ENCODE measurements at regions not wholly inside any gene's neighbourhood (a gene's known extent, or its start where the extent isn't known, plus 50 kb on each side); places are given as distances from the start of the nearest gene placed in this dataset.
"Not testable (repeated sequence)": the region's sequence is repeated elsewhere in the genome, so short reads cannot be mapped to it uniquely, and the experiment has no call there.

GRCh38 chr7:9075774-9076173 is 642.4 kb downstream of the NXPH1 start:
- not testable (repeated sequence) for DNase-seq

DNA sequence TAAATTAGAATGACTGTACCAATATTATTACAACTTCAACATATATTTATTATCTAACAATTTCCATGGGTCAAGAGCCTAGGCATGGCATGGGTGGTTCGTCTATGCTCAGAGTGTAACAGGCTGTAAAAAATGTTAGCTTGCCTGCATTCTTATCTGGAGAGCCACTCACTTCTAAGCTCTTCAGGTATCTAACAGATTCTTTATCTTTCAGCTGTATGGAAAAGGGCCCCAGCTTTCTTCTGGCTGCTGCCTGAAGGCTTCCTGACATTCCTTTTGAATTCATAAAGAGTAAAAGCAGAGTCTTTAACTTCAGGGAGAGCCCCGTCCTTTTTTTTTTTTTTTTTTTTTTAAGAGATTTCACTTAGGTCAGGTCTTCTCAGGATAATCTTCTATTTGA is 648.8 kb downstream of the NXPH1 start:
- no peak for DNase-seq

DNA sequence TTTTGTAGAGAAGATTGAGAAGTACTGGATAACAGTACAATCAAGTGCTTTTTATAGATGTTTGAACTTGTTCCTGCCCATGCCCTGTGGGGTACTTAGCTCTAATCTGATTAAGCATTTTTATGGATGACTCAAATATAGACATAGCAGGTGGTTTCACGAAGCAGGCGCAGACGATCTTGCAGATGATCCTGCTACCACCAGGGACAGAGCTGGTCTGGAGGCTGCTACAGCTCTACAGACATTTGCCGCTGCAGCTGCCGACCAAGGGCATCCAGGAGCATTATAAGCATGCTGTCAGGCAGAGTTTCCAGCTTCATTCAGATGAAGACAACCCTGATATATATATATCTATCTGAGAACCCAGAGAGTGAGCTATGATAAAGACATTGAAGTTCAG is 650.4 kb downstream of the NXPH1 start:
- DNase-seq = peak in 1 of 5 experiments; percentile 3

- DNase-seq = no peak
These were observed 657.9 kb downstream of the NXPH1 start for GRCh38 chr7:9091282-9091681.

DNA sequence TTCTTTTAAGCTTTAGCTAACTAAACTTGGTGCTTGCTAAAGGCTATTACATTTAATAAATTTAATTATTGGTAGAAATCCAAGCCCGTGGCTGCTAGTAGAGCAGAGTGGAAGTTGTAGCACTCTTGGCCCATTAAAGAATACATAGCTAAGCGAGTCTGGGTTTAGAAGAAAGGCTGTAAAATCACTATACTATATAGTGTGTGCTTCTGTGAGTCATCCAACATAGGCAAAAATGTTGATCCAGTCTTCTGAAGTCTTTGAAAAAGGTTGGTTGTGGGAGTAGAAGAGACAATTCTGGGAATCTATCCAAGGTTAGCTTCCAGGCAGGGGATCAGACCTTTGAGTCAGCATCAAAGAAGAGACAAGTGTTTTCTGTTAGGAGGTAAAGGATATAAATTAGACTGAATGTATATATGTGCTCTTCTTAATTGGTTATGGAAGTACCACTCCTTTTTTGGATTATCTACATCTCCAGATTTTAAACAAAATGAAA is 664.2 kb downstream of the NXPH1 start:
- no peak for DNase-seq

DNA sequence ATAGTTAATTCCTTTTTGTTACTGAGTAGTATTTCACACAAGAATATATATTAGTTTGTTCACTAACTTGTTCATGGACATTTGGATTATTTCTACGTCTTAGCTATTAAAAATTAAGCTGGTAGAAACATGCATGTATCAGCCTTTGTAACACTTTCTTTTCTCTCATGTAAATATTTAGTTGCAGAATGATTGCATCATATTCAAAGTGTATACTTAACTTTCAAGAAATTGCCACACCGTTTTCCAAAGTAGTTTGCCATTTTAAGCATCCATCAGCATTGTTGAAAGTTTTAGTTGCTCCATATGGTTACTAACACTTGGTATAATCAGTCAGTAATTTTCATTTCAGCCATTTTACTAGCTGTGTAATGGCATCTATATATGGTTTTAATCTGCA is 666.9 kb downstream of the NXPH1 start:
- no peak for DNase-seq

GRCh38 chr7:9102846-9103245 is 669.4 kb downstream of the NXPH1 start:
- no peak for DNase-seq

GRCh38 chr7:9106747-9107146 is 673.3 kb downstream of the NXPH1 start:
- DNase-seq = no peak

GRCh38 chr7:9120331-9120730 is 686.9 kb downstream of the NXPH1 start:
- no peak for DNase-seq

GRCh38 chr7:9124320-9124719 is 690.9 kb downstream of the NXPH1 start:
- DNase-seq = no peak

DNA sequence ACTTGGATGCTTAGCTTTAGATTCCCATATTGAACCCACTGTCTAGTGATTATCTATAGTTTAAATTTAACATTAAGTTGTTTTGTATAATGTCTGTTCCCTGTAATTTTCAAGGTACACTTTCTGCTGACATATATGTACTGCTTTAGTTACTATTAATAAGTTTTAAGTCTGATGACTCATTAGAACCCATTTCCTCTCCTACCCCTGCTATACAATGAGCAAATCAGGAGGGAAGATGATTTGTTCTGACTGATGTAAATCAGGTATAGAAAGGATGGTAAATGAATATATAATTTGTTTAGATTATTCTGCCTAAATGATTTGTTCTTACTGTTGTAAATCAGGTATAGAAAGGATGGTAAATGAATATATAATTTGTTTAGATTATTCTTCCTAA is 691.8 kb downstream of the NXPH1 start:
- DNase-seq = no peak

GRCh38 chr7:9127901-9128300 is 694.5 kb downstream of the NXPH1 start:
- DNase-seq = no peak

DNA sequence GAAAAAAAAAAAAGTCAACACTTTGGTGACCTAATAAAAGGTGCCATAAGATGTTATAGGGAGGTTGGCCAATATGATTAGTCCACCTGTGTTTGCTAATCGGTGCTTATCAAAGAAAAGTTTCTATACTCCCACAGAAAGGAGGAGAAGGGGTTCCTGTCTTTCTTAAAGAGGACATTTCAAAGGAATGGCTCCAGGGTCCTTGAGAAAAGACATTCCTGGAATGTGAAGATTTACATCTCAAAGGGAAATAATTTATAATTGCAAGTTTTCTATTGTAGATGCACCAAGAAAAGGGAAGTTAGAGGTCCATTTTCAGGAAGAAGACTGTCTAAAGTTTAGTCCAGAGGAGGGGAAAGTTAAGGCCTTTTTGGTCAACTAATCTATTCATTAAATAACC is 715.3 kb downstream of the NXPH1 start:
- DNase-seq = no peak

- no peak for DNase-seq
These were observed 716.2 kb downstream of the NXPH1 start for GRCh38 chr7:9149499-9150082.

- DNase-seq = not testable (repeated sequence)
These were observed 730.3 kb downstream of the NXPH1 start for GRCh38 chr7:9163691-9164090.

DNA sequence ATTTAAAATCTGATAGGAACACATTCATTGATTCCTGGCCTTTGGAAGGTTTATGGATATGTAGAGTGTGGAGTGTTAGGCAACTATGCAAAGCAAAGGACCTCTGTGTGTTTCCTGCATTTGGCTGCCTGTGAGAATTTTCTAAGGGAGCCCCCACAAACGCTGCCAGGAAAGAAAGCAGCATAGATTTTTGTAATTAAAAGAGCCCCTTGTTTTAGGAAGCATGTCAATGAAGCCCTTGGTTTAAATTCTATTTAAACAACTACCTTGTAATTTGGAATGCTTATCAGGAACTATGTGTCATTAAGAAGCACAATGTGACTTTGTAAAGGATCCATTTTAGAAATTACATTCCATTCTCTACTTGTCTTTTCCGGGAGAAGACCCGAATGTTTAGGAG is 742.5 kb downstream of the NXPH1 start:
- no peak for DNase-seq

DNA sequence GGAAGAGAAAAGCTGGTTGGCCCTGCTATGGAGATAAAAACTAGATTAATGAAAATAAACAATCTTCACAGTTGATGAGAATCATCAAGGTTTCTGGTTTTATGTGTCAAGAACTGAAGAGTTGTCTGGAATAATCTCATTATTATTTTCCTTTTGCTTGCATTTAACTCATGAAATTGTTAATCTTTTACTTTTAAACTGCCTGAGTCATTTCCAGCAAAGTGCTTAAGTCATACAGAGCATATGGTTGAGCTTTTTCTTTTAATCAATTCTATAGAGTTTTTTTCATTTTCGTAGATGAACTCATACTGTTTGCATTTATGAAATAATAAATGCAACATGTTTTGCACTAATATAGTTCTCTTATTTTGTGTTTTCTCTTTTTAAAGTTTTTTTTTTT is 747.9 kb downstream of the NXPH1 start:
- DNase-seq = peak in 1 of 5 experiments; percentile 8

DNA sequence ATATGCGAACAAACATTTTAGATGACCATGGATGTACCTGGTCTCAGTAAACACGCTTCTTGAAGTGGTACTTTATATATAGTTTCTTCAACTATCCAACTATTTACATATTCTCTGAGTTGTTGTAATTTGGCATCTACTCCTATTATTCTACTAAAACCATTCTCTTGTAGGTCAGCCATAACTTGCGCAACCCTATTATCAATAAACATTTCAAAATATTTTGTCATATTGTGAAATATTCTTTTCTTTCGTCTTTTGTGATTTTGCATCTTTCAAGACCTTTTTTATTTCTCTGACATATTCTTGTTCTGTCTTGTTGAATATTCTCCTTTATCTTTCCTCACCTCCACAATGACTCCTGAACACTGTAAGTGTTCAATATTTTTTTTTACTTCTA is 753.3 kb downstream of the NXPH1 start:
- no peak for DNase-seq

- no peak for DNase-seq
These were observed 756.3 kb downstream of the NXPH1 start for GRCh38 chr7:9189703-9190102.

DNA sequence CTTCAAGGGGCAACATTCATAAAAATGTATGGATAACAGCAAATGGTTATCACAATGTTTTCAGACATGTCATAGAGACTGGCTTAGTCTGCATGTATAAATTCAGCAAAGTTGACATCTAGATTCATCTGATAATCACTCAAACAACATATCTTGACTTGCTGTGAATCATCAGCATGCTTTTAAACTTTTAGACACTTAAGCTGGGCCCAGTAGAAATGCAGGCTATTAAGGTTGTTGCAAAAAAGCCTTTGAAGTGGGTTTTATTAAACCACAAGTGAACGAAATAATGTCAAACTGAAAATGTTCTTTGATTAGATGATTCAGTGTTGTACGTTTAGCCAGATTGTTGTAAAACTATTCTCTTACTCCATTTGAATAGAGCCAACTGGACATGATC is 759.6 kb downstream of the NXPH1 start:
- peak in 1 of 5 experiments; percentile 46 for DNase-seq

- no peak for DNase-seq
These were observed 767.2 kb downstream of the NXPH1 start for GRCh38 chr7:9200626-9201025.

DNA sequence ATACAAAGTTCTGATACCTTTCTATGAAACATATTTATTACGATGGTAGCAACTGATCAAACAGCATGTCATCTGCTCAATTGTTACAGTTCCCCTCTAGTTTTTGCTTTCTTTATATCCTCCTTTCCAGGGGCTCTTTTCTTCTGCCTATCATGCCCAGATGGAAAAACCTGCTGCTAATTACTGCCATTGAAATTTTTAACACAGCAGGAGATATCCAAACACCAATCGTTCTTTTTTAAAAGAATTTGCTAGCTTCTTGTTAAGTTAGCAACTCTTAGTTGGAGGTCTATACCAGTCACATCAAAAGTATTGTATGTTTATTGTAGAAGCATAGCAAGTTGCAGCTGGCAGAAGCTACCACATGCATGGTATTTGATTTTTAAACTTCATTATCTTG is 768.5 kb downstream of the NXPH1 start:
- DNase-seq = no peak

DNA sequence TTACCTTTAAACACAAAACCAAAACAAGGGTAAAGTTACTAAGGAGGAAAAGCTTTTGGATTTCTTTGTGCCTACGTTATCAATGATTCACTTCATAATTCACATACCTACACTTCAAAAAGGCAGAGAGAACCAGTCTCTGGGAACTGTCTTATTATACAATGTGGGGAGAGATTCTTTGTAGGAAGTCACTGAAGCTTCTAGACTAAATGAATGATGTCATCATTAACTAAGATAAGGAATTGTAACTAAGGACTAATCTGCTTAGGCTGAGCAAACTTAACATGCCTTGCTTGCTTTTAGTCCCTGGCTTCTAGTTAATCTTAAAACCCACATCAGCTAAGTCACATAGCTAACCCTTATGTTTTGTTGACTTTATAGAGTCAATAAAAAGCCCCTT is 771.2 kb downstream of the NXPH1 start:
- no peak for DNase-seq

- DNase-seq = no peak
These were observed 776.7 kb downstream of the NXPH1 start for GRCh38 chr7:9210114-9210513.

DNA sequence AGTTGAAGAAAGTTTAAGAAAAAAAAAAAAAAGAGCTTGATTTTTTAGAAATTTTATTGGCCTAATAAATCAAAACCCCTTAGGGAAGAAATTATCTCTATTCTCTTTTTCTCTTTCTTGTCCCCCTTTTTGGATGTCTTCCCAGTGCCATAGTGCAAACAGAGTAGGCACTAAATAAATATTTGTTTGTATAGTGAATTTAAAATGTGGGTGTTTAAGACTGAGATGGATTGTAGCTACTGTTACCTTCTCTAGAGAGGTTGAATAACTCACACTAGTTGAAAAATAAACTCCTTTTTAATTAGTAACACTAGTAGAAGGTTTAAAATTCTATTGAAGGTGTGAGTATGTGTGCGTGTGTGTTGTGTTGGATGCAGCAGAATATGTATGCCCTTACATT is 783.8 kb downstream of the NXPH1 start:
- no peak for DNase-seq
